GM12865 (cell line): ENCODE measurements at regions not wholly inside any gene's neighbourhood (a gene's known extent, or its start where the extent isn't known, plus 50 kb on each side); places are given as distances from the start of the nearest gene placed in this dataset.

Experiments
- DNase-seq: peaks from one replicate; pipeline ENCODE4 v3.0.0; 2010; ENCODE audit warnings: low read depth
- H3K4me3 ChIP-seq: 2 replicates; pipeline ENCODE4 v1.5.1; 2011; ENCODE audit warnings: mild to moderate bottlenecking, low read depth, low read length, control low read depth
- TF ChIP-seq, protein P1 (sequence below): IDR thresholded peaks from 2 replicates; pipeline ENCODE4 v1.5.1; 2011; ENCODE audit warnings: low read length, control low read depth, low read depth, inconsistent platforms; ENCODE audit not compliant: insufficient read depth; ENCODE audit errors: missing control alignments

GRCh38 chr2:195055996-195056395 is 601.0 kb upstream of the SLC39A10 start:
- no peak for DNase-seq
- TF ChIP-seq, protein P1, sequence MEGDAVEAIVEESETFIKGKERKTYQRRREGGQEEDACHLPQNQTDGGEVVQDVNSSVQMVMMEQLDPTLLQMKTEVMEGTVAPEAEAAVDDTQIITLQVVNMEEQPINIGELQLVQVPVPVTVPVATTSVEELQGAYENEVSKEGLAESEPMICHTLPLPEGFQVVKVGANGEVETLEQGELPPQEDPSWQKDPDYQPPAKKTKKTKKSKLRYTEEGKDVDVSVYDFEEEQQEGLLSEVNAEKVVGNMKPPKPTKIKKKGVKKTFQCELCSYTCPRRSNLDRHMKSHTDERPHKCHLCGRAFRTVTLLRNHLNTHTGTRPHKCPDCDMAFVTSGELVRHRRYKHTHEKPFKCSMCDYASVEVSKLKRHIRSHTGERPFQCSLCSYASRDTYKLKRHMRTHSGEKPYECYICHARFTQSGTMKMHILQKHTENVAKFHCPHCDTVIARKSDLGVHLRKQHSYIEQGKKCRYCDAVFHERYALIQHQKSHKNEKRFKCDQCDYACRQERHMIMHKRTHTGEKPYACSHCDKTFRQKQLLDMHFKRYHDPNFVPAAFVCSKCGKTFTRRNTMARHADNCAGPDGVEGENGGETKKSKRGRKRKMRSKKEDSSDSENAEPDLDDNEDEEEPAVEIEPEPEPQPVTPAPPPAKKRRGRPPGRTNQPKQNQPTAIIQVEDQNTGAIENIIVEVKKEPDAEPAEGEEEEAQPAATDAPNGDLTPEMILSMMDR: no peak
- H3K4me3 ChIP-seq: no peak overlapping the region

DNA sequence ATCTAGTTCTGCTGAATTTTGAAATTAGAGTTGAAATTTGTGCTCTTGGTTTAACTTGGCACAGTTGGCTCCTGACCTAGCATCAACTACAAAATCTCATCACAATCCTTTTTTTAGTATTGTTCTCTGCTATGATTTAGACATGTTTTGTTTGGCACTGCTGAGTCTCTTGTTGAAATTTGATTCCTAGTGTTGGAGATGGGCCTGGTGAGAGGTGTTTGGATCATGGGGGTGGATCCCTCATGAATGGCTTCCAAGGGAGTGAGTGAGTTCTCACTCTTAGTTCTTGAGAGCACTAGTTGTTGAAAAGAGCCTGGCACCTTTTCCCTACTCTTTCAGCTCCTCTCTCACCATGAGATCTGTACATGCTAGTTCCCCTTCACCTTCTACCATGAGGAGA is 605.6 kb upstream of the SLC39A10 start:
- DNase-seq: no peak
- TF ChIP-seq, protein P1: no peak
- H3K4me3 ChIP-seq: no peak overlapping the region

- TF ChIP-seq, protein P1: no peak
- H3K4me3 ChIP-seq: no peak overlapping the region
- DNase-seq: no peak
These were observed 607.5 kb upstream of the SLC39A10 start for GRCh38 chr2:195049372-195050031.

GRCh38 chr2:195047955-195048354 is 609.1 kb upstream of the SLC39A10 start:
- H3K4me3 ChIP-seq: no peak overlapping the region
- DNase-seq: no peak
- TF ChIP-seq, protein P1: no peak

- TF ChIP-seq, protein P1: no peak
- H3K4me3 ChIP-seq: no peak overlapping the region
- DNase-seq: no peak
These were observed 612.2 kb upstream of the SLC39A10 start for GRCh38 chr2:195044801-195045200.

GRCh38 chr2:195038153-195038552 is 618.9 kb upstream of the SLC39A10 start:
- no peak overlapping the region for H3K4me3 ChIP-seq
- DNase-seq: no peak
- TF ChIP-seq, protein P1: no peak

DNA sequence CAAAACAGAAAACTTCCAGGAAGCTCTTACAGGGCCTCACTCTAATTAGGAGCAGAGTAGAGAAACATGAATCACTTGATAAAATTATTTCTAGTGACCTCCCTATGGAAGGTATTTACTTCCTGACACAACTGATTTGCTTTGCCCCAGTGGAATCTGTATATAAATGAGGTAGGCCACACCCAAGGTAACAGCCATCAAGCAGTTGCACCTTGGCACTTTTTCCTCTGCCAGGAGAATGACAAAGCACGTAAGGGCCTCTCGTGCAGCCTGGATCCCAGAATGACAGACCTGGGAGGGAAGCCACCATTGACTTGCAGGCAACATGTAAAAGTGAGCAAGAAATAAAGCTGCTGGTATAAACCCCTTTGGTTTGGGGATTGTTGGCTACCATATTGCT is 620.0 kb upstream of the SLC39A10 start:
- no peak for DNase-seq
- TF ChIP-seq, protein P1: no peak

More for the DNA sequence above, 620.0 kb upstream of the SLC39A10 start:
- H3K4me3 ChIP-seq: no peak overlapping the region
